Breast epithelium (tissue), 4 donors: ENCODE measurements at regions not wholly inside any gene's neighbourhood (a gene's known extent, or its start where the extent isn't known, plus 50 kb on each side); places are given as distances from the start of the nearest gene placed in this dataset.

Experiments used
- DNase-seq, 2 donors: peaks; one replicate each; pipeline ENCODE4 v3.0.0-alpha.2; 2019; ENCODE audit warnings: low spot score in 2 of 2
- H3K27ac ChIP-seq, 2 donors: fragments of 200-600 bp; sonication (generic) in 1 of 2; one replicate each; pipeline ENCODE4 v1.5.1; 2016 to 2019; ENCODE audit warnings: mild to moderate bottlenecking in 1 of 2
- H3K27me3 ChIP-seq, 2 donors: fragments of 200-600 bp; sonication (generic) in 1 of 2; one replicate each; pipeline versions ENCODE4 v1.5.1 to v1.6.0; 2017 to 2019; ENCODE audit warnings: control low read depth in 1 of 2, mild to moderate bottlenecking in 1 of 2
- H3K36me3 ChIP-seq: fragments of 200-600 bp; one replicate; pipeline ENCODE4 v1.5.1; 2019
- H3K4me1 ChIP-seq, 2 donors: fragments of 200-600 bp; sonication (generic); one replicate each; pipeline ENCODE4 v1.5.1; 2016 to 2019; ENCODE audit warnings: control low read depth in 1 of 2
- H3K4me3 ChIP-seq, 3 donors: fragments of 200-600 bp; sonication (generic); 1 replicate in 2 of 3; 2 replicates in 1 of 3; pipeline ENCODE4 v1.5.1; 2016 to 2019; ENCODE audit warnings: mild to moderate bottlenecking in 3 of 3, moderate library complexity in 2 of 3
- H3K9me3 ChIP-seq, 2 donors: fragments of 200-600 bp; sonication (generic) in 1 of 2; one replicate each; pipeline ENCODE4 v1.5.1; 2016 to 2019; ENCODE audit warnings: control low read depth in 1 of 2
- POLR2A ChIP-seq: fragments of 450-650 bp; IDR thresholded peaks from one replicate; pipeline ENCODE4 v1.6.1; 2016; ENCODE audit warnings: antibody characterized with exemption, mild to moderate bottlenecking, moderate library complexity
- POLR2AphosphoS5 ChIP-seq, 3 donors: sonication (generic); formaldehyde crosslinking; IDR thresholded peaks; one replicate each; pipeline ENCODE4 v1.6.1; 2017; ENCODE audit warnings: antibody characterized with exemption in 3 of 3
- intact Hi-C: fragments of 100-400 bp; cut with DNase I; formaldehyde crosslinking; loops from one replicate; pipeline ENCODE4 v1.15.1; 2023; ENCODE audit warnings: low total_unique reads
- TF ChIP-seq, protein P1 (sequence below), 3 donors: fragments of 450-650 bp; IDR thresholded peaks; one replicate each; pipeline ENCODE4 v1.5.1; 2016 to 2017; ENCODE audit warnings: antibody characterized with exemption in 3 of 3, mild to moderate bottlenecking in 3 of 3, moderate library complexity in 3 of 3

DNA sequence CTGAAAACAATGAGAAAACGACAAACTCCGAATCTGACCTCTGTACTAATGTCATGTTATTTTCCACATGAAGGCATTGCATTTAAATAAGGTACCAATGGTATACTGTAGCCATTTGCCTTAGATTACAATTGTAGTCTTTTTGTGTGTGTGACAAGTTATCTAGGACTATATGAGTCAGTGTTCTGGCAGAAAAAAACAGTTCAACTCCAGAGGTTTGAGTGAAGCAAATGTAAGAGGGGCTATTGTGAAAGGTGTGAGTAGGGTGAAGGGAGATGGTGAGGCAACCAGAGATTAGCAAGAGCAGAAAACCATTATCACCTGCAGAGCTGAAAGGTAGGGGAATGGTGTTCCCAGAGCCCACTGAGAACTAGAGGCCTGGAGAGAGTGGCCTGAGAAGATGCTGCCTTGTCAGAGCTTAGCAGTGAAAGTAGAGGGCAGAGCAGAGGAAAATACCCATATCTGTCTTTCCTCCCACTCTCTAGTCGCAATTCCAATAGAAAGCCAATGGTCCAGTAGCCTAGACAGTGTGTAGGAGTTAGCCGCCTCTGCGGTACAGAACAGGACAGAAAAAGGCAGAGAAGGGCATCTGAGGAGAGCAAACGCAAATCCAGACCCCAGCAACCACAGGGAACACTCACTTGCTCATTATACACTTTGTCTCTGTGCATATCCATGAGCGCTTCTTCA is 112.2 kb downstream of the DYRK2 start:
- intact Hi-C loops: no loop called here

DNA sequence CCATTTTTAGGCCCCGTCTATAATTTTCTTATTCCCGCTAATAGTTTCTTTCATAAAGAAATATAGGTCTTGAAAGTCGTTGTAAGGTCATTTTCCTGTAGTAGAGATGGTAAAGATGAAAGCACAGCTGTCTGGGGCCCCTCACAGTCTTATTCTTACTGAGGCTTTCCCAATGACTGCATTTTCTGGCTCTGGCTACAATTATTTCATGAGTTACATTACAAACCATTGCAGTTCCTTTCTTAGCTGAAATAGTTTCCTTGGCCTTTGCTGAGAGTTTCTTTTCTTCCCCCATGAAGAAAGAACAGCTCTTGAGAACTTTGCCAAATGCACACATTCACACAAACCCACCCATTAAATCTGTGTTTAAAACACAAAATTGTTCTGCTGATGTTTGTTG is 113.0 kb downstream of the DYRK2 start:
- Histone ChIP-seq H3K9me3 (no peaks in the 10 kb centered on the region), H3K36me3 (no peaks in the 10 kb centered on the region), H3K27me3 (no peaks in the 10 kb centered on the region), H3K4me1 (no peaks in the 10 kb centered on the region), H3K4me3 (no peak overlapping the region), H3K27ac (no peak overlapping the region)
- TF ChIP-seq, protein P1, sequence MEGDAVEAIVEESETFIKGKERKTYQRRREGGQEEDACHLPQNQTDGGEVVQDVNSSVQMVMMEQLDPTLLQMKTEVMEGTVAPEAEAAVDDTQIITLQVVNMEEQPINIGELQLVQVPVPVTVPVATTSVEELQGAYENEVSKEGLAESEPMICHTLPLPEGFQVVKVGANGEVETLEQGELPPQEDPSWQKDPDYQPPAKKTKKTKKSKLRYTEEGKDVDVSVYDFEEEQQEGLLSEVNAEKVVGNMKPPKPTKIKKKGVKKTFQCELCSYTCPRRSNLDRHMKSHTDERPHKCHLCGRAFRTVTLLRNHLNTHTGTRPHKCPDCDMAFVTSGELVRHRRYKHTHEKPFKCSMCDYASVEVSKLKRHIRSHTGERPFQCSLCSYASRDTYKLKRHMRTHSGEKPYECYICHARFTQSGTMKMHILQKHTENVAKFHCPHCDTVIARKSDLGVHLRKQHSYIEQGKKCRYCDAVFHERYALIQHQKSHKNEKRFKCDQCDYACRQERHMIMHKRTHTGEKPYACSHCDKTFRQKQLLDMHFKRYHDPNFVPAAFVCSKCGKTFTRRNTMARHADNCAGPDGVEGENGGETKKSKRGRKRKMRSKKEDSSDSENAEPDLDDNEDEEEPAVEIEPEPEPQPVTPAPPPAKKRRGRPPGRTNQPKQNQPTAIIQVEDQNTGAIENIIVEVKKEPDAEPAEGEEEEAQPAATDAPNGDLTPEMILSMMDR (IDR thresholded peaks at IDR 0.05): no peak
- TF ChIP-seq POLR2AphosphoS5 (IDR thresholded peaks at IDR 0.05) (no peak), POLR2A (no peak)
- no peak for DNase-seq
- intact Hi-C loops: no loop called here

More for the DNA sequence above, 112.2 kb downstream of the DYRK2 start:
- TF ChIP-seq, protein P1 (IDR thresholded peaks at IDR 0.05): no peak
- TF ChIP-seq POLR2AphosphoS5 (IDR thresholded peaks at IDR 0.05) (no peak), POLR2A (no peak)
- Histone ChIP-seq H3K27ac (no peak overlapping the region), H3K4me1 (no peaks in the 10 kb centered on the region), H3K27me3 (no peaks in the 10 kb centered on the region), H3K36me3 (no peaks in the 10 kb centered on the region), H3K4me3 (no peak overlapping the region), H3K9me3 (no peaks in the 10 kb centered on the region)
- no peak for DNase-seq

DNA sequence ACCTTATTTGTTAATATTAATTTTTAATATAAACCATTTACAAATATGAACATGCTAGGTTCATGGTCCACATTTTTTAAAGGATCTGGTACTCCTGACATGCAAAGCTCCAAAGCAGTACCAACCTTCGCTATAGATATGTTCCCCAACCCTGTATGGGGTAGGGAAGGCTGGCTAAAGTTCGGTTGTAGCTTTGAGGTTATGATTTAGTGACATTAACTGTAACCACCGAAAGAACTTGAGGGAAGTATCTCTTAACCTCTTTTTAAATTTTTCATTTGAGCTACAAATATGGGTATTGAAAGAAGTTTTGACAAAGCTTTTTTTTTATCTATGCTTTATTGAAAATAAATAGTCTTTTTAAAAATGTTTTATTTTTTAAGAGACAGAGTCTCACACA is 115.5 kb downstream of the DYRK2 start:
- DNase-seq: no peak
- no peak for TF ChIP-seq POLR2A
- TF ChIP-seq, protein P1 (IDR thresholded peaks at IDR 0.05): no peak
- TF ChIP-seq POLR2AphosphoS5 (IDR thresholded peaks at IDR 0.05): no peak
- H3K36me3 ChIP-seq: no peaks in the 10 kb centered on the region
- no peaks in the 10 kb centered on the region for H3K4me1 ChIP-seq
- H3K27me3 ChIP-seq: no peaks in the 10 kb centered on the region
- no peaks in the 10 kb centered on the region for H3K9me3 ChIP-seq
- intact Hi-C loops: no loop called here
- no peak overlapping the region for H3K27ac ChIP-seq
- H3K4me3 ChIP-seq: no peak overlapping the region

DNA sequence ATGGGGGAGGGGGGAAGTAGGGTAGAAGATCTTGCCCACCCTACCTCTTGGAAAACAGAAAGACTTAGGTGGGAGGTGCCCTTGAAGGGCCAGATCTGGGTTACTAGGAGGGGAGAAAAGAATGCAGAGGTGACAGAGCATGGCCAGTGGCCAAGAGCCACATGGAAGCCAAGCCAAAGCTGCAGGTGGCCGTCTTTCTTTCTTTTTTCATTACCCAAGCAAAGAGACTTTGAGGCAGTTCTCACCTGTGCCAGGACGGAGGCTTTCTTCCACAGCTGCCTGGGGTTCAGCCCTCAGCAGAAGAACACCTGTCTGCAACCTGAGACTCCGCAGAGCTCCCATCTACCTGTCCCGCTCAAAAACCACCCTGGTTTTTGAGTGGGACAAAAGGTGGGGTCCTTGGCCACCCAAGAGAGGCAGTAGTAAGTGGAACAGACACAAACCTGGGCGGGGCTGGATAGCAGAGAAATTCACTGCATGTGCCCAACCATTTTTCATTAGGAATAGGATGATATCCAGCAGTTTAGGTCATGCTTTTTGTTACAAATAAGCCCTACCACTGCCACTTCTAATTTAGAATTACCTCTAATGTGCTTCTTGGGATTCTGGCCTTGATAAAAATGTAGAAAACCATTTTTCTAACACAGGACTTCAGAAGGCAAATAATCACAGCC is 116.5 kb downstream of the DYRK2 start:
- no peak overlapping the region for H3K27ac ChIP-seq

More for the DNA sequence above, 116.5 kb downstream of the DYRK2 start:
- TF ChIP-seq, protein P1 (IDR thresholded peaks at IDR 0.05): no peak
- TF ChIP-seq POLR2AphosphoS5 (IDR thresholded peaks at IDR 0.05) (no peak), POLR2A (no peak)
- Histone ChIP-seq H3K9me3 (no peaks in the 10 kb centered on the region), H3K36me3 (no peaks in the 10 kb centered on the region), H3K4me1 (no peaks in the 10 kb centered on the region), H3K4me3 (no peak overlapping the region), H3K27me3 (no peaks in the 10 kb centered on the region)
- no peak for DNase-seq
- intact Hi-C loops: no loop called here
